B cell (primary cell): ENCODE measurements at regions not wholly inside any gene's neighbourhood (a gene's known extent, or its start where the extent isn't known, plus 50 kb on each side); places are given as distances from the start of the nearest gene placed in this dataset.

Source experiments
- ATAC-seq: fragments of 200-7000 bp; cut with Tn5 transposase; one replicate; pipeline ENCODE4 v1.10.0; 2021; ENCODE audit warnings: low read depth, mild to moderate bottlenecking, moderate number of reproducible peaks, moderate library complexity
- CTCF ChIA-PET: fragments of 350-600 bp; sonication (Branson Sonifier 250); formaldehyde crosslinking; loops from one replicate; lab custom pipeline; 2021; ENCODE audit warnings: antibody characterized with exemption, inconsistent platforms; lab: Charles Lee
- POLR2A ChIA-PET: fragments of 350-600 bp; sonication (Branson Sonifier 250); formaldehyde crosslinking; loops from one replicate; lab custom pipeline; 2021; ENCODE audit warnings: antibody characterized with exemption; lab: Charles Lee
- DNase-seq: peaks from one replicate; pipeline ENCODE4 v3.0.0; 2013
- H2AFZ ChIP-seq: 2 replicates; pipeline ENCODE4 v1.6.1; 2012; ENCODE audit warnings: mild to moderate bottlenecking, low read depth, low read length; ENCODE audit not compliant: insufficient read depth, poor library complexity, severe bottlenecking
- H3K27ac ChIP-seq, 2 donors: 1 replicate in 1 of 2; 2 replicates in 1 of 2; pipeline ENCODE4 v1.5.1; 2012 to 2013; ENCODE audit warnings: low read length in 2 of 2, mild to moderate bottlenecking in 2 of 2, moderate library complexity in 1 of 2
- H3K27me3 ChIP-seq, 4 experiments: fragments of 200-600 bp in 1 of 4; sonication (generic) in 1 of 4; replicated peaks in 1 of 4; 1 replicate in 2 of 4; 2 replicates in 2 of 4; pipeline versions ENCODE4 v1.6.1 to v1.7.0; 2013 to 2016; ENCODE audit warnings: low read length in 3 of 4, mild to moderate bottlenecking in 2 of 4, mixed read lengths in 1 of 4, moderate library complexity in 1 of 4; ENCODE audit not compliant: insufficient read depth in 4 of 4, control insufficient read depth in 3 of 4; ENCODE audit errors: control extremely low read depth in 1 of 4
- H3K36me3 ChIP-seq, 2 experiments: replicated peaks in 1 of 2; 1 replicate in 1 of 2; 2 replicates in 1 of 2; pipeline versions ENCODE4 v1.6.1 to v1.7.1; 2013; ENCODE audit warnings: low read length in 1 of 2; ENCODE audit not compliant: insufficient read depth in 2 of 2, control insufficient read depth in 1 of 2; ENCODE audit errors: control extremely low read depth in 1 of 2, extremely low read depth in 1 of 2
- H3K4me1 ChIP-seq, 2 donors: fragments of 200-600 bp in 1 of 2; sonication (generic) in 1 of 2; 1 replicate in 1 of 2; 2 replicates in 1 of 2; pipeline versions ENCODE4 v1.5.1 to v1.6.1; 2013 to 2017; ENCODE audit warnings: low read length in 2 of 2; ENCODE audit not compliant: control insufficient read depth in 2 of 2, insufficient read depth in 2 of 2
- H3K4me2 ChIP-seq: replicated peaks from 2 replicates; pipeline ENCODE3; 2012; ENCODE audit warnings: mild to moderate bottlenecking, low read depth, low read length; ENCODE audit not compliant: poor library complexity, severe bottlenecking
- H3K4me3 ChIP-seq, 5 experiments: fragments of 200-600 bp in 1 of 5; sonication (generic) in 1 of 5; 1 replicate in 3 of 5; 2 replicates in 2 of 5; pipeline versions ENCODE4 v1.5.1 to v1.7.0; 2011 to 2016; ENCODE audit warnings: low read length in 4 of 5, mild to moderate bottlenecking in 4 of 5, low read depth in 2 of 5, control low read depth in 1 of 5, moderate library complexity in 1 of 5; ENCODE audit not compliant: insufficient read depth in 1 of 5; ENCODE audit errors: control extremely low read depth in 1 of 5, extremely low read depth in 1 of 5
- H3K79me2 ChIP-seq: fragments of 200-600 bp; sonication (generic); one replicate; pipeline ENCODE4 v1.6.0; 2016; ENCODE audit warnings: low read length; ENCODE audit not compliant: control insufficient read depth, insufficient read depth
- H3K9ac ChIP-seq: fragments of 200-600 bp; sonication (generic); 2 replicates; pipeline ENCODE4 v1.6.1; 2017; ENCODE audit warnings: mild to moderate bottlenecking, low read length, moderate library complexity
- H3K9me3 ChIP-seq, 3 donors: one replicate each; pipeline versions ENCODE4 v1.6.1 to v1.7.1; 2013; ENCODE audit warnings: low read length in 2 of 3; ENCODE audit not compliant: control insufficient read depth in 2 of 3, insufficient read depth in 1 of 3; ENCODE audit errors: control extremely low read depth in 1 of 3
- H4K20me1 ChIP-seq: 2 replicates; pipeline ENCODE4 v1.6.0; 2012; ENCODE audit warnings: mild to moderate bottlenecking, low read length; ENCODE audit not compliant: insufficient read depth, control insufficient read depth, poor library complexity, severe bottlenecking
- H3K27ac Mint-ChIP-seq: one replicate; pipeline ENCODE4 v1.8.0; 2021; ENCODE audit warnings: mixed read lengths
- H3K27me3 Mint-ChIP-seq: one replicate; pipeline ENCODE4 v1.8.0; 2021; ENCODE audit warnings: mixed read lengths
- H3K4me1 Mint-ChIP-seq: one replicate; pipeline ENCODE4 v1.8.0; 2021; ENCODE audit warnings: mixed read lengths
- H3K4me3 Mint-ChIP-seq: one replicate; pipeline ENCODE4 v1.8.0; 2021; ENCODE audit warnings: mixed read lengths
- H3K9me3 Mint-ChIP-seq: one replicate; pipeline ENCODE4 v1.8.0; 2022; ENCODE audit warnings: mixed read lengths; ENCODE audit not compliant: insufficient read depth
- CTCF ChIP-seq: fragments of 200-600 bp; IDR thresholded peaks from one replicate; pipeline ENCODE4 v1.8.0; 2022; ENCODE audit warnings: antibody characterized with exemption, mild to moderate bottlenecking
- EZH2 ChIP-seq: IDR thresholded peaks from 2 replicates; pipeline ENCODE4 v1.6.1; 2012; ENCODE audit warnings: borderline replicate concordance, low read depth, mild to moderate bottlenecking, moderate library complexity, low read length; ENCODE audit not compliant: insufficient read depth, poor library complexity, severe bottlenecking
- WGBS: methylation state at CpG from one replicate; pipeline ENCODE4 v1.1.5; 2013; ENCODE audit warnings: missing lambda C conversion rate; ENCODE audit not compliant: insufficient coverage; 5-methylcytosine and 5-hydroxymethylcytosine counted together
- intact Hi-C: fragments of 100-400 bp; cut with micrococcal nuclease; formaldehyde crosslinking; loops from one replicate; pipeline ENCODE4 v1.10.0; 2022

GRCh38 chr20:22496817-22497216 lies 87.6 kb downstream of the FOXA2 start:
- no peak overlapping the region for H3K9ac ChIP-seq
- no peaks in the 10 kb centered on the region for H3K9me3 ChIP-seq
- no peaks in the 10 kb centered on the region for H3K4me1 Mint-ChIP-seq
- intact Hi-C loops: no loop called here
- ChIA-PET POLR2A (no interaction called here), CTCF (no interaction called here)
- no peaks in the 10 kb centered on the region for H3K9me3 Mint-ChIP-seq
- H4K20me1 ChIP-seq: no peaks in the 10 kb centered on the region
- H3K27ac Mint-ChIP-seq: no peak overlapping the region
- no peak overlapping the region for H3K4me2 ChIP-seq
- H3K36me3 ChIP-seq: no peaks in the 10 kb centered on the region
- WGBS: no CpG with 5 or more reads among the region's 3 CpGs
- H3K27ac ChIP-seq: no peak overlapping the region
- no peak overlapping the region for H3K4me3 Mint-ChIP-seq
- no peaks in the 10 kb centered on the region for H3K4me1 ChIP-seq
- H3K4me3 ChIP-seq: no peak overlapping the region
- H3K27me3 ChIP-seq: no peaks in the 10 kb centered on the region
- H3K27me3 Mint-ChIP-seq: peaks cover 4% of the 10 kb centered on the region
- no peak for DNase-seq
- TF ChIP-seq EZH2: no peak
- no peak for TF ChIP-seq CTCF
- no peak overlapping the region for H2AFZ ChIP-seq
- no peak for ATAC-seq
- H3K79me2 ChIP-seq: no peaks in the 10 kb centered on the region

GRCh38 chr20:22495789-22496188 lies 88.6 kb downstream of the FOXA2 start:
- Histone ChIP-seq H3K4me2 (no peak overlapping the region), H4K20me1 (no peaks in the 10 kb centered on the region), H3K27me3 (no peaks in the 10 kb centered on the region), H3K4me3 (no peak overlapping the region), H3K4me1 (no peaks in the 10 kb centered on the region), H3K79me2 (no peaks in the 10 kb centered on the region), H3K9ac (no peak overlapping the region), H3K27ac (no peak overlapping the region), H3K9me3 (no peaks in the 10 kb centered on the region), H2AFZ (no peak overlapping the region), H3K36me3 (no peaks in the 10 kb centered on the region)
- ATAC-seq: no peak
- peaks cover 5% of the 10 kb centered on the region for H3K27me3 Mint-ChIP-seq
- no peaks in the 10 kb centered on the region for H3K4me1 Mint-ChIP-seq
- no peak overlapping the region for H3K4me3 Mint-ChIP-seq
- ChIA-PET CTCF (no interaction called here), POLR2A (no interaction called here)
- WGBS: no CpG with 5 or more reads among the region's 2 CpGs
- no peak for DNase-seq
- TF ChIP-seq CTCF (no peak), EZH2 (no peak)
- no peak overlapping the region for H3K27ac Mint-ChIP-seq
- H3K9me3 Mint-ChIP-seq: no peaks in the 10 kb centered on the region
- intact Hi-C loops: no loop called here
